HL-60 (cell line): ENCODE measurements at regions not wholly inside any gene's neighbourhood (a gene's known extent, or its start where the extent isn't known, plus 50 kb on each side); places are given as distances from the start of the nearest gene placed in this dataset.

Experiments used
- DNase-seq, 2 experiments: peaks; one replicate each; pipeline ENCODE4 v3.0.0-alpha.2; 2010 to 2020; ENCODE audit warnings: low read depth in 1 of 2, low spot score in 1 of 2
- H3K27ac ChIP-seq: fragments of 250-450 bp; sonication (Bioruptor Pico); replicated peaks from 2 replicates; pipeline ENCODE4 v1.5.1; 2020; ENCODE audit warnings: mild to moderate bottlenecking, moderate library complexity
- H3K27me3 ChIP-seq: fragments of 250-450 bp; sonication (Bioruptor Pico); 2 replicates; pipeline ENCODE4 v1.5.1; 2021; ENCODE audit warnings: mild to moderate bottlenecking, moderate library complexity; ENCODE audit not compliant: insufficient read depth, poor library complexity, severe bottlenecking
- H3K4me3 ChIP-seq: replicated peaks from 2 replicates; pipeline ENCODE4 v1.5.1; 2011; ENCODE audit warnings: mild to moderate bottlenecking, control low read depth, low read length; ENCODE audit not compliant: insufficient read depth
- GABPA ChIP-seq: IDR thresholded peaks from 2 replicates; pipeline ENCODE4 v1.6.1; 2012; ENCODE audit warnings: low read depth
- POLR2AphosphoS5 ChIP-seq: IDR thresholded peaks from 2 replicates; pipeline ENCODE4 v1.6.1; 2012; ENCODE audit warnings: low read depth
- SPI1 ChIP-seq: IDR thresholded peaks from 2 replicates; pipeline ENCODE4 v1.6.1; 2012; ENCODE audit warnings: low read depth, mild to moderate bottlenecking, borderline replicate concordance
- TF ChIP-seq, protein P1 (sequence below): IDR thresholded peaks from one replicate; pipeline ENCODE4 v1.5.1; 2011; ENCODE audit warnings: low read length, control low read depth, inconsistent platforms; ENCODE audit not compliant: insufficient read depth
- TF ChIP-seq, protein P2 (sequence below): IDR thresholded peaks from 2 replicates; pipeline ENCODE4 v1.6.1; 2012; ENCODE audit warnings: low read depth; ENCODE audit not compliant: insufficient replicate concordance

DNA sequence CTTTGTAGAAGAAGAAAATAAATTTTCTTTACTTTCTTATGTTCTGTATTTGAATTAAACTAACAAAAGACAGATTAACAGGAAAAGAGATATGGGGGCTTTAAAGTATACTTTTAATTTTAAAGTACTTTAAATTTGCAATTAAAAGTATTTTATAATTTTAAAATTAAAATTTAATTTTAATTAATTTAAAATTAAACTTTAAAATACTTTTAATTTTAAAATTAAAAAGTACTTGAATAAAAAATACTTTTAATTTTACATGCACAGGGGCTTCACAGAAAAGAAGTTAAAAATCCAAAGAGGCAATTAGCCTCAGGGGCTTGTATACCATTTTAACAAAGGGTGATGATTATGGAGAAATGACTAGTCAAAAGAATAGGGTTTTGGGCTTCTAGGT is 420.5 kb upstream of the TGFBR2 start:
- TF ChIP-seq POLR2AphosphoS5 (no peak), SPI1 (no peak)
- H3K27ac ChIP-seq = no peak overlapping the region
- no peaks in the 10 kb centered on the region for H3K27me3 ChIP-seq
- DNase-seq = no peak
- H3K4me3 ChIP-seq = no peak overlapping the region

DNA sequence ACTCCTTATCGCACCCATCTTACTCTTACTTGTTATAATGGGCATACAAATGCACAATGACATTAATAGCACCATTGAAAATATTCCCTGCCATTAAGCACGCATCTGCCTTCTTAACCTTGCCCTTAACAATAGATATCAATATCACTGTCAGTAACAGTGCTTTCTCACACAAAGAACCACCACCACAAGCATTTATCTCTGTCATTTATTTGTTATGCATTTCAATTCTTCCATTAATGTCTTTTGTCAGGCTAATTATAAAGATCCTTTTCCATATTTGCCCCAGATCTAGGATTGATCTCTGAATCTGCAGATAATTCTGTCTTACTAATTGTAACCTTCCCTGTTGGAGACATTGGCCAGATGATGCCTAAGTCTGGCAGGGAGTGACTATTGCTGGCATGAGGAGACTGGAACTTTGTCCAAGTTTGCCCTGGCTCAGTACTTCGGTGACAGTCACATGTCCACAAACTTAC is 419.6 kb upstream of the TGFBR2 start:
- no peak for TF ChIP-seq GABPA
- H3K27ac ChIP-seq = no peak overlapping the region
- H3K4me3 ChIP-seq = no peak overlapping the region
- no peak for DNase-seq
- H3K27me3 ChIP-seq = no peaks in the 10 kb centered on the region

DNA sequence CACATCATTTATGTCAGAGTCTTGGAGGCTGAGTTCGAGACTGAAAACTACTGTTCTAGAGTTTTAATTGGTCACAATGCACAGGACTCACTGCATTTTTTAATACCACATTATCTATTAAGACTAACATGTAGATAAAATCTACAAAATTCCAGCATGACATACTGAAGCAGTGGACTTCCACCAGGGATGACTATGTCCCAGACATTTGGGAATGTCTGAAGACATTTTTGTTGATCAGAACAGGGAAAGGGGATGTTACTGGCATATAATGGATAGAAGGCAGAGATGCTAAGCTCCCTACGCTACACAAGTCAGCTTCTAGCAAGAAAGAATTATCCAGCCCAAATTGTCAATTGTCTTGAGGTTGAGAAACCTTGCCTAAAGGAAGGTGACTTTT is 419.0 kb upstream of the TGFBR2 start:
- H3K27ac ChIP-seq = no peak overlapping the region
- TF ChIP-seq, protein P1, sequence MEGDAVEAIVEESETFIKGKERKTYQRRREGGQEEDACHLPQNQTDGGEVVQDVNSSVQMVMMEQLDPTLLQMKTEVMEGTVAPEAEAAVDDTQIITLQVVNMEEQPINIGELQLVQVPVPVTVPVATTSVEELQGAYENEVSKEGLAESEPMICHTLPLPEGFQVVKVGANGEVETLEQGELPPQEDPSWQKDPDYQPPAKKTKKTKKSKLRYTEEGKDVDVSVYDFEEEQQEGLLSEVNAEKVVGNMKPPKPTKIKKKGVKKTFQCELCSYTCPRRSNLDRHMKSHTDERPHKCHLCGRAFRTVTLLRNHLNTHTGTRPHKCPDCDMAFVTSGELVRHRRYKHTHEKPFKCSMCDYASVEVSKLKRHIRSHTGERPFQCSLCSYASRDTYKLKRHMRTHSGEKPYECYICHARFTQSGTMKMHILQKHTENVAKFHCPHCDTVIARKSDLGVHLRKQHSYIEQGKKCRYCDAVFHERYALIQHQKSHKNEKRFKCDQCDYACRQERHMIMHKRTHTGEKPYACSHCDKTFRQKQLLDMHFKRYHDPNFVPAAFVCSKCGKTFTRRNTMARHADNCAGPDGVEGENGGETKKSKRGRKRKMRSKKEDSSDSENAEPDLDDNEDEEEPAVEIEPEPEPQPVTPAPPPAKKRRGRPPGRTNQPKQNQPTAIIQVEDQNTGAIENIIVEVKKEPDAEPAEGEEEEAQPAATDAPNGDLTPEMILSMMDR = no peak
- TF ChIP-seq, protein P2, sequence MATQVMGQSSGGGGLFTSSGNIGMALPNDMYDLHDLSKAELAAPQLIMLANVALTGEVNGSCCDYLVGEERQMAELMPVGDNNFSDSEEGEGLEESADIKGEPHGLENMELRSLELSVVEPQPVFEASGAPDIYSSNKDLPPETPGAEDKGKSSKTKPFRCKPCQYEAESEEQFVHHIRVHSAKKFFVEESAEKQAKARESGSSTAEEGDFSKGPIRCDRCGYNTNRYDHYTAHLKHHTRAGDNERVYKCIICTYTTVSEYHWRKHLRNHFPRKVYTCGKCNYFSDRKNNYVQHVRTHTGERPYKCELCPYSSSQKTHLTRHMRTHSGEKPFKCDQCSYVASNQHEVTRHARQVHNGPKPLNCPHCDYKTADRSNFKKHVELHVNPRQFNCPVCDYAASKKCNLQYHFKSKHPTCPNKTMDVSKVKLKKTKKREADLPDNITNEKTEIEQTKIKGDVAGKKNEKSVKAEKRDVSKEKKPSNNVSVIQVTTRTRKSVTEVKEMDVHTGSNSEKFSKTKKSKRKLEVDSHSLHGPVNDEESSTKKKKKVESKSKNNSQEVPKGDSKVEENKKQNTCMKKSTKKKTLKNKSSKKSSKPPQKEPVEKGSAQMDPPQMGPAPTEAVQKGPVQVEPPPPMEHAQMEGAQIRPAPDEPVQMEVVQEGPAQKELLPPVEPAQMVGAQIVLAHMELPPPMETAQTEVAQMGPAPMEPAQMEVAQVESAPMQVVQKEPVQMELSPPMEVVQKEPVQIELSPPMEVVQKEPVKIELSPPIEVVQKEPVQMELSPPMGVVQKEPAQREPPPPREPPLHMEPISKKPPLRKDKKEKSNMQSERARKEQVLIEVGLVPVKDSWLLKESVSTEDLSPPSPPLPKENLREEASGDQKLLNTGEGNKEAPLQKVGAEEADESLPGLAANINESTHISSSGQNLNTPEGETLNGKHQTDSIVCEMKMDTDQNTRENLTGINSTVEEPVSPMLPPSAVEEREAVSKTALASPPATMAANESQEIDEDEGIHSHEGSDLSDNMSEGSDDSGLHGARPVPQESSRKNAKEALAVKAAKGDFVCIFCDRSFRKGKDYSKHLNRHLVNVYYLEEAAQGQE = no peak
- TF ChIP-seq SPI1 = no peak
- no peak for TF ChIP-seq POLR2AphosphoS5
- TF ChIP-seq GABPA = no peak
- no peak overlapping the region for H3K4me3 ChIP-seq
- no peaks in the 10 kb centered on the region for H3K27me3 ChIP-seq
- no peak for DNase-seq

DNA sequence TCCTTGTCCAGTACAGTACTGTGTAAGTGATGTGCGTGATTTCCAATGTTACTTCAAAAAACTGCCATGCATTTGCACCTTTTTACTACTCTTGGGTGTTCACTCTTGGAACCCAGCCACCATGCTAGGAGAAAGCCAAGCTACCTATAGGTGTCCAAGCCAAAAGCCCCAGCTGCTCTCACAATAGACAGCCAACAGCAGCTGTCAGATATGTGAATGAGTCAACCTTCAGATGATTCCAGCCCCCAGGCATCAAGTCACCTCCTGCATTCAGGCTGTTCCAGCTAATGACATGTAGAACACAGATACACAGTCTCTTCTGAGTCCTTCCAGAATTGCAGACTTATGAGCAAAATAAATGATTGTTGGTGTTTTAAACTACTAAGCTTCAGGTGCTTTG is 417.7 kb upstream of the TGFBR2 start:
- no peak for DNase-seq
- H3K4me3 ChIP-seq = no peak overlapping the region
- no peak overlapping the region for H3K27ac ChIP-seq
- H3K27me3 ChIP-seq = no peaks in the 10 kb centered on the region
- TF ChIP-seq GABPA (no peak), SPI1 (no peak), POLR2AphosphoS5 (no peak)
- TF ChIP-seq, protein P1 = no peak
- TF ChIP-seq, protein P2 = no peak

DNA sequence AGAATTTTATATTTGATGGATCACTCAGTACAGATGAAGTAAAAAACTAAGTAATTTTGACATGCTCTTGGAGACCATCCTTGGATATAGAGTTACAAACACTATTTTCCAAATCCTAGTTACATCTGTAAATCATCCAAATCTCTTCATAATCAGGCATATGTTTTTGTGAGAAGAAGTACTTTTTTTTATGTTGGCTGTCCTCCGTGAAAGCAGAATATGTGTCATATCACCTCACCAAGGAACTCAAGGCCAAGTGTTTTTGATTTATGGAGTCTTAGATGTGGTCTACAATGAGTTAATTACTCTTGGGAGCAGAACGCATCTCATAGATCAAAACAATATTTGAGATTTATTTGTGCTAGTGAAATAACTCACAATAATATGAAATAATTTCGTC is 416.5 kb upstream of the TGFBR2 start:
- TF ChIP-seq, protein P2 = no peak
- TF ChIP-seq SPI1 = no peak
- no peak for TF ChIP-seq POLR2AphosphoS5
- TF ChIP-seq GABPA = no peak
- TF ChIP-seq, protein P1 = no peak
- no peak overlapping the region for H3K4me3 ChIP-seq
- no peak for DNase-seq
- no peaks in the 10 kb centered on the region for H3K27me3 ChIP-seq
- H3K27ac ChIP-seq = no peak overlapping the region
